Endothelial cell of umbilical vein (primary cell): ENCODE measurements at regions not wholly inside any gene's neighbourhood (a gene's known extent, or its start where the extent isn't known, plus 50 kb on each side); places are given as distances from the start of the nearest gene placed in this dataset.
A peak's percentile ranks its signal among the peaks of the same experiment; 100 is the strongest.
"Not testable (repeated sequence)": the region's sequence is repeated elsewhere in the genome, so short reads cannot be mapped to it uniquely, and the experiment has no call there.

Experiments
- BruUV-seq: library from RNA; stranded (reverse); fragments of 400-500 nt; replicated peaks from 2 replicates; lab custom pipeline; 2021; lab: Mats Ljungman, UMichigan
- CTCF ChIA-PET: fragments of 300-600, 350-600 bp; sonication (Branson Sonifier 250); formaldehyde crosslinking; loops from one replicate; lab custom pipeline; 2021; ENCODE audit warnings: antibody characterized with exemption, inconsistent platforms; lab: Charles Lee
- POLR2A ChIA-PET: fragments of 300-600, 350-600 bp; sonication (Branson Sonifier 250); formaldehyde crosslinking; loops from one replicate; lab custom pipeline; 2021; ENCODE audit warnings: antibody characterized with exemption, inconsistent platforms; lab: Charles Lee
- DNase-seq: peaks from one replicate; pipeline ENCODE4 v3.0.0-alpha.2; 2011; ENCODE audit warnings: low read depth, low spot score
- FAIRE-seq: peaks from 2 replicates; lab custom pipeline; 2011; peaks lifted over from hg19 to GRCh38; lab: Jason Lieb, UNC
- H2AFZ ChIP-seq: 2 replicates; pipeline ENCODE4 v1.6.0; 2012; ENCODE audit warnings: low read depth, low read length, control low read depth, inconsistent platforms
- H3K27ac ChIP-seq: 2 replicates; pipeline ENCODE4 v1.5.1; 2011; ENCODE audit warnings: low read depth, mild to moderate bottlenecking, control low read depth, low read length, moderate library complexity; ENCODE audit not compliant: insufficient read depth
- H3K27me3 ChIP-seq, 2 experiments: 2 replicates each; pipeline versions ENCODE4 v1.6.0 to v1.6.1; 2011; ENCODE audit warnings: low read length in 2 of 2, mixed read lengths in 1 of 2; ENCODE audit not compliant: control insufficient read depth in 2 of 2, insufficient read depth in 2 of 2
- H3K36me3 ChIP-seq, 2 experiments: 2 replicates in 1 of 2; 3 replicates in 1 of 2; pipeline ENCODE4 v1.5.1; 2011; ENCODE audit warnings: low read length in 2 of 2, mild to moderate bottlenecking in 1 of 2, moderate library complexity in 1 of 2; ENCODE audit not compliant: control insufficient read depth in 2 of 2, insufficient read depth in 2 of 2; ENCODE audit errors: extremely low read depth in 1 of 2
- H3K4me1 ChIP-seq: 3 replicates; pipeline ENCODE4 v1.5.1; 2011; ENCODE audit warnings: mild to moderate bottlenecking, low read length; ENCODE audit not compliant: control insufficient read depth, insufficient read depth; ENCODE audit errors: extremely low read depth
- H3K4me2 ChIP-seq: 2 replicates; pipeline ENCODE4 v1.6.1; 2011; ENCODE audit warnings: low read length, control low read depth, mixed read lengths; ENCODE audit not compliant: insufficient read depth
- H3K4me3 ChIP-seq, 3 experiments: fragments of 200-600 bp in 1 of 3; sonication (generic), shearing (Covaris generic) in 1 of 3; replicated peaks in 1 of 3; 2 replicates each; pipeline ENCODE4 v1.5.1; 2011 to 2016; ENCODE audit warnings: control low read depth in 3 of 3, low read length in 3 of 3, mild to moderate bottlenecking in 2 of 3, inconsistent platforms in 1 of 3, low read depth in 1 of 3, moderate library complexity in 1 of 3; ENCODE audit not compliant: insufficient read depth in 1 of 3
- H3K79me2 ChIP-seq: 2 replicates; pipeline ENCODE4 v1.6.0; 2012; ENCODE audit warnings: low read length, inconsistent platforms; ENCODE audit not compliant: control insufficient read depth, insufficient read depth
- H3K9ac ChIP-seq: replicated peaks from 2 replicates; pipeline ENCODE3; 2011; ENCODE audit warnings: low read length, control low read depth; ENCODE audit not compliant: insufficient read depth; ENCODE audit errors: extremely low read depth
- H3K9me1 ChIP-seq: replicated peaks from 3 replicates; pipeline ENCODE4 v1.6.0; 2011; ENCODE audit warnings: mild to moderate bottlenecking, low read length; ENCODE audit not compliant: control insufficient read depth, insufficient read depth; ENCODE audit errors: extremely low read depth
- H3K9me3 ChIP-seq: replicated peaks from 2 replicates; pipeline ENCODE4 v1.5.1; 2012; ENCODE audit warnings: low read length, inconsistent platforms; ENCODE audit not compliant: control insufficient read depth, insufficient read depth
- H4K20me1 ChIP-seq: replicated peaks from 2 replicates; pipeline ENCODE3; 2011; ENCODE audit warnings: mild to moderate bottlenecking, low read length; ENCODE audit not compliant: control insufficient read depth, insufficient read depth; ENCODE audit errors: extremely low read depth
- GATA2 ChIP-seq: IDR thresholded peaks from 2 replicates; pipeline ENCODE4 v1.7.0; 2011; ENCODE audit warnings: low read depth, mild to moderate bottlenecking, moderate library complexity, mixed read lengths, low read length; ENCODE audit not compliant: insufficient read length, insufficient read depth
- JUN ChIP-seq: IDR thresholded peaks from 2 replicates; pipeline ENCODE4 v1.6.1; 2011; ENCODE audit warnings: borderline replicate concordance, low read depth; ENCODE audit not compliant: insufficient read length, insufficient read depth
- dilution Hi-C: fragments of 300-500 bp; cut with MboI; formaldehyde crosslinking; loops from one replicate; pipeline ENCODE4 v1.15.0; 2019; ENCODE audit warnings: low sequenced_read_pairs; ENCODE audit not compliant: extremely low pct_ligation_motif_present
- intact Hi-C: fragments of 100-400 bp; cut with micrococcal nuclease; formaldehyde crosslinking; loops from one replicate; pipeline ENCODE4 v1.10.0; 2022

DNA sequence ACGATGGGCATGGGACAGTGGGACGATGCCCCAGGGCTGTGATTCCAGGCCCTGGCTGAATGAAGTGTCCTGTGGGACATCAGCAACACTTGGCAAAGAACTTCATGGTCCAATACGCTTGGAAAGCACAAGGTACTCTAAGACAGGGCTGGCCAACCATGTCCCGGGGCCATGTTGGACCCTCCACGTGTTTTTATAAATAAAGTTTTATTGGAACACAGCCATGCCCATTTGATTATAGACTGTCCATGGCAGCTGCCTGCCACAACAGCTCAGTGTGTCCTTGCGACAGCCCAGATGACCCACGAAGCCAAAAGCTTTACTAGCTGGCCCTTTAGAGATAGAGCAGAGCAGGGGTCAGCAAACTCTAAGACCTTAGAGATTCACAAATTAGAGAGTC is 282.1 kb downstream of the C16orf95 start:
- Histone ChIP-seq H3K27me3 (peaks cover 0 to 3% of the 10 kb centered on the region in 2 experiments), H3K4me3 (no peak overlapping the region), H3K4me1 (no peaks in the 10 kb centered on the region), H3K79me2 (no peaks in the 10 kb centered on the region), H3K9ac (no peak overlapping the region), H3K27ac (no peak overlapping the region), H3K9me3 (no peaks in the 10 kb centered on the region), H2AFZ (no peak overlapping the region), H3K4me2 (no peak overlapping the region), H4K20me1 (no peaks in the 10 kb centered on the region), H3K9me1 (no peaks in the 10 kb centered on the region), H3K36me3 (no peaks in the 10 kb centered on the region)
- dilution Hi-C loops (no loop called here), intact Hi-C loops (no loop called here)
- no peak for DNase-seq
- no peak for TF ChIP-seq GATA2
- ChIA-PET CTCF (no interaction called here), POLR2A (no interaction called here)
- no TSS peak for BruUV-seq
- no peak for FAIRE-seq

DNA sequence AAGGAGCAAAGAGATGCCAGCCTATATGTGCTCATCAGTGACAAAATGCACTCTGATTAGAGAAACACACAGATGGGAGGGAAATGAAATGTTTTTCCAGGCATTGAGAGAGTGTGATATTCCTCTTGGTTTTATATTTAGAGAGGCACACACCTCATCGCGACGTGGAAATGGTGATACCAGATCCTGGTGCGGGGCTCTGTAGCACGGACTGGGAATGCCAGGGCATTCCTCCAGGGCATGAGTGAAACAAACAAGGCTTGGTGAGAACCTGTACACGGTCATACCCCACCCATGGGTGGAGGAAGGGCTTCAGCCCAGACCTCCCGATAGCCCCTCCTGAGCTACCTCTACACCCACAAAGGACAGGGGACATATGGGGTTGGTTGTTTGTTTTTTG is 280.2 kb downstream of the C16orf95 start:
- H2AFZ ChIP-seq, result no peak overlapping the region
- no peak for TF ChIP-seq GATA2
- no peak for TF ChIP-seq JUN
- no peaks in the 10 kb centered on the region for H3K9me3 ChIP-seq
- ChIA-PET CTCF (interaction anchor here (0.5 kb wide), 1 partner anchor 10 kb away, joined by 3 read pairs; no protein-coding TSS in a partner anchor), POLR2A (no interaction called here)
- H4K20me1 ChIP-seq, result no peaks in the 10 kb centered on the region
- DNase-seq (no peak), FAIRE-seq (no peak)
- no peaks in the 10 kb centered on the region for H3K9me1 ChIP-seq
- H3K27ac ChIP-seq, result no peak overlapping the region
- H3K9ac ChIP-seq, result no peak overlapping the region
- no peaks in the 10 kb centered on the region for H3K4me1 ChIP-seq
- H3K27me3 ChIP-seq, result peaks cover 0 to 3% of the 10 kb centered on the region in 2 experiments
- no peak overlapping the region for H3K4me3 ChIP-seq
- no peaks in the 10 kb centered on the region for H3K36me3 ChIP-seq
- no TSS peak for BruUV-seq
- no peak overlapping the region for H3K4me2 ChIP-seq
- H3K79me2 ChIP-seq, result no peaks in the 10 kb centered on the region
- dilution Hi-C loops (no loop called here), intact Hi-C loops (no loop called here)

DNA sequence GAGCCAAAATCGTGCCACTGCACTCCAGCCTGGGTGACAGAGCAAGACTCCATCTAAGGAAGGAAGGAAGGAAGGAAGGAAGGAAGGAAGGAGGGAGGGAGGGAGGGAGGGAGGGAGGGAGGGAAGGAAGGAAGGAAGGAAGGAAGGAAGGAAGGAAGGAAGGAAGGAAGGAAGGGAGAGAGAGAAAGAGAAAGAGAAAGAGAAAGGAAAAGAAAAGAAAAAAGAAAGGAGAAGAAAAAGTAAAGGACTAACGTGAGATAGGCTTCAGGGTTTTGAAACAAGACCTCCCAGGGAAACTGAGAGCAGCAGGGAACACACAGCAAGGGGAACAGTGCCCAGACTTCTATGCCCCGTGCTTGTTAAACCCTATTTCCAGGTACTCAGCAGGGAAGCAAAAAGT is 278.7 kb downstream of the C16orf95 start:
- CTCF ChIA-PET, result interaction anchor here (0.7 to 1.0 kb wide), 2 partner anchors 10 to 24 kb away, joined by 3 read pairs; no protein-coding TSS in a partner anchor
- H3K4me2 ChIP-seq, H3K9ac ChIP-seq, POLR2A ChIA-PET, dilution Hi-C loops, H3K9me3 ChIP-seq, intact Hi-C loops, H3K27ac ChIP-seq, DNase-seq, H4K20me1 ChIP-seq, H3K79me2 ChIP-seq, H3K4me1 ChIP-seq, BruUV-seq, H2AFZ ChIP-seq, H3K4me3 ChIP-seq, H3K9me1 ChIP-seq, H3K36me3 ChIP-seq, H3K27me3 ChIP-seq: not testable (repeated sequence)
- peak; percentile 61 for FAIRE-seq
